ENCODE measurements at regions not wholly inside any gene's neighbourhood (a gene's known extent, or its start where the extent isn't known, plus 50 kb on each side); places are given as distances from the start of the nearest gene placed in this dataset.
"Not testable (repeated sequence)": the region's sequence is repeated elsewhere in the genome, so short reads cannot be mapped to it uniquely, and the experiment has no call there.

DNA sequence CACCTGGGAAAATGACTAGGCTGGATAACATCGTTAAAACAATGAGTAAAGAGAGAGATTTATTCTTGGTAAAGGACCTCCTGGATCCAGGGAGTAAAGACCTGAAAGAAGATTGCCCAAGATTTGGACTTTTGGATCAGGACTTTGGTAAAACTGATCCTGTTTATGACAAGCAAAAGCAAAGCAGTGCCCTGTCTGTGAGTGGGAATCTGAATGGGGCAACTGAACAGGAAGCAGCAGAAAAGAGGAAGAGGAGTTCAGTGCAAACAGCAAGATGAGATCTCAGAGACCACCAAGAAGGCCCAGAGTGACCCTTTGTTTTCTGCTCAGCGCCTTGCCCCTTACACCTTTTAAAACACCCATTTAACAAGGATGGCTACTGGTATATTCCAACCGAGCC lies 122.0 kb downstream of the VPREB1 start:
- Histone ChIP-seq H3K27me3 (ENCODE audit: control insufficient read depth, insufficient read depth, low read length) (no peaks in the 10 kb centered on the region), H3K27ac (ENCODE audit: insufficient read depth, low read length) (no peak overlapping the region), H4K20me1 (ENCODE audit: control insufficient read depth, extremely low read depth, insufficient read depth, low read length) (no peaks in the 10 kb centered on the region), H3K79me2 (ENCODE audit: control insufficient read depth, insufficient read depth, low read length) (no peaks in the 10 kb centered on the region), H3K4me1 (ENCODE audit: control insufficient read depth, extremely low read depth, insufficient read depth, low read length) (no peaks in the 10 kb centered on the region), H3K9me3 (ENCODE audit: control insufficient read depth, insufficient read depth, low read depth, low read length) (no peaks in the 10 kb centered on the region), H3K4me3 (replicated peaks in 1 of 4; ENCODE audit: control extremely low read depth in 1 of 4, insufficient read depth in 1 of 4, low read depth in 3 of 4, low read length in 4 of 4) (no peak overlapping the region), H3K9ac (ENCODE audit: insufficient read depth, low read length) (no peak overlapping the region), H3K36me3 (ENCODE audit: control insufficient read depth, insufficient read depth, low read length) (no peaks in the 10 kb centered on the region), H3K4me2 (ENCODE audit: extremely low read depth, insufficient read depth, low read length) (no peak overlapping the region), H2AFZ (ENCODE audit: low read length) (no peak overlapping the region)
- no peak for DNase-seq (ENCODE audit: low read depth in 2 of 2)
- no peak for TF ChIP-seq EZH2 (IDR thresholded peaks at IDR 0.05; ENCODE audit: low read length, missing control alignments)
- TF ChIP-seq, protein P1, sequence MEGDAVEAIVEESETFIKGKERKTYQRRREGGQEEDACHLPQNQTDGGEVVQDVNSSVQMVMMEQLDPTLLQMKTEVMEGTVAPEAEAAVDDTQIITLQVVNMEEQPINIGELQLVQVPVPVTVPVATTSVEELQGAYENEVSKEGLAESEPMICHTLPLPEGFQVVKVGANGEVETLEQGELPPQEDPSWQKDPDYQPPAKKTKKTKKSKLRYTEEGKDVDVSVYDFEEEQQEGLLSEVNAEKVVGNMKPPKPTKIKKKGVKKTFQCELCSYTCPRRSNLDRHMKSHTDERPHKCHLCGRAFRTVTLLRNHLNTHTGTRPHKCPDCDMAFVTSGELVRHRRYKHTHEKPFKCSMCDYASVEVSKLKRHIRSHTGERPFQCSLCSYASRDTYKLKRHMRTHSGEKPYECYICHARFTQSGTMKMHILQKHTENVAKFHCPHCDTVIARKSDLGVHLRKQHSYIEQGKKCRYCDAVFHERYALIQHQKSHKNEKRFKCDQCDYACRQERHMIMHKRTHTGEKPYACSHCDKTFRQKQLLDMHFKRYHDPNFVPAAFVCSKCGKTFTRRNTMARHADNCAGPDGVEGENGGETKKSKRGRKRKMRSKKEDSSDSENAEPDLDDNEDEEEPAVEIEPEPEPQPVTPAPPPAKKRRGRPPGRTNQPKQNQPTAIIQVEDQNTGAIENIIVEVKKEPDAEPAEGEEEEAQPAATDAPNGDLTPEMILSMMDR (conservative IDR thresholded peaks at IDR 0.05 in 1 of 2, IDR thresholded peaks at IDR 0.05 in 1 of 2; ENCODE audit: low read depth in 1 of 2, low read length in 2 of 2) = no peak

DNA sequence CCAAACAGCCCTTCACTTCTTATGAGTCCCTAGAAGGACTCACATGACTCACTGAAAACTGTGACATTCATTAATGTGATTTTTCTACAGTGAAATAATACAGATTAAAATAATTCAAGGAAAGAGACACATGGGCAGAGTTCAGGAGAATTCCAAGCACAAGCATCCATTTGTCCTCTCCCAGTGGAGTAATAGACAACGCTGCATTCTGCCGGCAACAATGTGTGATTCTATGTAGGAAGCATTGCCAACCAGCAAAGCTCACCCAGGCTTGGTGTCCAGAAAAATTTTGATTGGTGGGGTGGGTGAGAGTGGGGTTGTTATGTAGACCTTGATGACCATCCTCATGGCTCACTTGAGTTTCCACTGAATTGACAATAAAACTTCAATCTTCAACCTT lies 123.9 kb downstream of the VPREB1 start:
- Histone ChIP-seq H3K4me3 (replicated peaks in 1 of 4; ENCODE audit: control extremely low read depth in 1 of 4, insufficient read depth in 1 of 4, low read depth in 3 of 4, low read length in 4 of 4) (no peak overlapping the region), H3K79me2 (ENCODE audit: control insufficient read depth, insufficient read depth, low read length) (no peaks in the 10 kb centered on the region), H4K20me1 (ENCODE audit: control insufficient read depth, extremely low read depth, insufficient read depth, low read length) (no peaks in the 10 kb centered on the region), H3K36me3 (ENCODE audit: control insufficient read depth, insufficient read depth, low read length) (no peaks in the 10 kb centered on the region), H2AFZ (ENCODE audit: low read length) (no peak overlapping the region), H3K9me3 (ENCODE audit: control insufficient read depth, insufficient read depth, low read depth, low read length) (no peaks in the 10 kb centered on the region), H3K4me2 (ENCODE audit: extremely low read depth, insufficient read depth, low read length) (no peak overlapping the region), H3K9ac (ENCODE audit: insufficient read depth, low read length) (no peak overlapping the region), H3K27me3 (ENCODE audit: control insufficient read depth, insufficient read depth, low read length) (no peaks in the 10 kb centered on the region), H3K4me1 (ENCODE audit: control insufficient read depth, extremely low read depth, insufficient read depth, low read length) (no peaks in the 10 kb centered on the region), H3K27ac (ENCODE audit: insufficient read depth, low read length) (no peak overlapping the region)
- no peak for DNase-seq (ENCODE audit: low read depth in 2 of 2)
- no peak for TF ChIP-seq EZH2 (IDR thresholded peaks at IDR 0.05; ENCODE audit: low read length, missing control alignments)
- TF ChIP-seq, protein P1 (conservative IDR thresholded peaks at IDR 0.05 in 1 of 2, IDR thresholded peaks at IDR 0.05 in 1 of 2; ENCODE audit: low read depth in 1 of 2, low read length in 2 of 2) = no peak

DNA sequence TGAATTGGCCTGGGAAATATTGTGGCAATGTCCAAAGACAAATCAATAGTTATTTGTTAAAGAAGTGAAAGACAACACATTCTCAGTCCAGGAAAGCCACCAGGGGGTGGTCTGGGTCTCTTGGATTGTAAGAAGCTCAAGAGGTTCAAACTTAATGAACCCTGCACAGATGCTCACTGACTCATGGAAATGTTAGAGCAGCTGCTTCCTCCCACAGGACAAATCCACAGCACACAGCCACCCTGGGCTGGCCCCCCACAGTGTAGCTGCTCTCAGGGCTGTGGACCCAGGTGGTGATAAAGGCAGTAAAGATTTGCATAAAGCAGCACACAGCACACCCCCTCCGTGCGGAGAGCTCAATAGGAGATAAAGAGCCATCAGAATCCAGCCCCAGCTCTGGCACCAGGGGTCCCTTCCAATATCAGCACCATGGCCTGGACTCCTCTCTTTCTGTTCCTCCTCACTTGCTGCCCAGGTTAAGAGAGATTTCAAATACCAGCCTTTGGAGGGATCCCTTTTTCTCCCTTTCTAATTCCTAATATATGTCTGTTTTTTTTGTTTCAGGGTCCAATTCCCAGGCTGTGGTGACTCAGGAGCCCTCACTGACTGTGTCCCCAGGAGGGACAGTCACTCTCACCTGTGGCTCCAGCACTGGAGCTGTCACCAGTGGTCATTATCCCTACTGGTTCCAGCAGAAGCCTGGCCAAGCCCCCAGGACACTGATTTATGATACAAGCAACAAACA lies 124.8 kb downstream of the VPREB1 start:
- H3K79me2 ChIP-seq (ENCODE audit: control insufficient read depth, insufficient read depth, low read length); H3K27me3 ChIP-seq (ENCODE audit: control insufficient read depth, insufficient read depth, low read length); H2AFZ ChIP-seq (ENCODE audit: low read length); H3K9me3 ChIP-seq (ENCODE audit: control insufficient read depth, insufficient read depth, low read depth, low read length); H3K4me2 ChIP-seq (ENCODE audit: extremely low read depth, insufficient read depth, low read length); H3K27ac ChIP-seq (ENCODE audit: insufficient read depth, low read length); H3K4me3 ChIP-seq (replicated peaks in 1 of 4; ENCODE audit: control extremely low read depth in 1 of 4, insufficient read depth in 1 of 4, low read depth in 3 of 4, low read length in 4 of 4); H3K9ac ChIP-seq (ENCODE audit: insufficient read depth, low read length); H3K36me3 ChIP-seq (ENCODE audit: control insufficient read depth, insufficient read depth, low read length); DNase-seq (ENCODE audit: low read depth in 2 of 2); H4K20me1 ChIP-seq (ENCODE audit: control insufficient read depth, extremely low read depth, insufficient read depth, low read length); H3K4me1 ChIP-seq (ENCODE audit: control insufficient read depth, extremely low read depth, insufficient read depth, low read length): not testable (repeated sequence)

Data from fibroblast of lung (primary cell).